ENCODE measurements at regions not wholly inside any gene's neighbourhood (a gene's known extent, or its start where the extent isn't known, plus 50 kb on each side); places are given as distances from the start of the nearest gene placed in this dataset.
A peak's percentile ranks its signal among the peaks of the same experiment; 100 is the strongest.

DNA sequence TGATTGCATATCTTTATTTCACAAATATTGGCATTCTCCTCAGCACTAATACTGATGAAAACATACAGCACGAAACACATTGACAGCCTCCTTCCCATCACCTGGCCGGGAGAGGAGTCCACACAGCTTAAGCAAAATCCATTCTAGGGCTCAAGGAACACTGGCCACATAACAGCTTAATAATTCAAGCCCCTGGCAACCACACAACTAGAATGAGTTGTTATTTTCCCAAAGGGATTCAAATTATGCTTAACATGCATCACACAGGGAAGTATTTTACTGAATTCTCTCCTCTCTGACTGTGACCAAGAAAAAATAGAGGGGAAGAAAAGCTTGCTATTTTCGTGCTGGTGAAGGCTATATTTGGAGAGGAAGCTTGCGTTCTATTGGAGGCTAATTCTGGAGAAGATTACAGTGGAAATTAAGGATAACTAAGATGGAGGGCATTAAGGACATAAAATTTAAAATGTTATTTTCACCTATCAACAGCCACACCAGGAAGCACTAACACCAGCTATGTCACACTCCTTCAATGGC, 198.5 kb downstream of the ADGRG6 start:
- DNase-seq: no peak

- DNase-seq: no peak
Measured at GRCh38 chr6:142501795-142502194, 200.0 kb downstream of the ADGRG6 start.

DNA sequence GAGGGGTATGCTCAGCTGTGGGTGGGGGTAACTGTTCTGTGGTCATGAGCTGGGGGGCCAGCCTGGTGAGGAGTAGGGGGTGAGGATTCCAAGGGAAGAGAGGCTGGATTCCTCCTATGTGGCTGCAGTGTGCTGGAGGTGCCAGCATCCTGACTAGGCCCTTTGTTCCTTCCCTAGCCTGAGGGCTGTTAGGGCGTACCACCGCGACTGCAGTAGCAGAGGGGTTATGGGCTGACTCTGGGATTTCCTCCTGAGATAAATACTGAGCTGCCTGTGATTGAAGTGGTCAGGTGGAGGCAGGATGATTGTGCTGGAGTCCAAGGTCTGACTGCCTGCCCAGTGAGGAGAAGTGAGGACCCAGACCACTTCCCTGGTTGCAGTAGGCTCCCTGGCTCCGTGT, 205.3 kb downstream of the ADGRG6 start:
- no peak for DNase-seq

DNA sequence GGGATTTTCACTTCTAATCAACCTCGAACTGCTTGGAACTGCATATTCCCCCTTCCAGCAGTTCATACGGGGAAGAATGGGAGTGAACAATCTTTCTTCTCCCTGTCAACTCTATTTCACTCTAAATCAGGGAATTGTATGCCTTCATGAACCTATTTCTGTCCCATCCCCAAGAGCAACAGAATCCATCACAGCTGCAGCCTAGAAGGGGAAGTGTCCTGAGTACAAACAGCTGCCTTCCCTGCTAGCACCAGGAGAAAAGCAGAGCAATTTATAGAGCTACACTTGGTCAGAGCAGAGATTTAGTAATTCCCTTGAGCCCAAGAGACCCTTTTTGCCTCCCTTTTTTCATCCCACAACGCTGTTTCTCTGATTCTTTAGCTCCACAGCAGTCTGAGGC, 208.4 kb downstream of the ADGRG6 start:
- no peak for DNase-seq

- DNase-seq: no peak
Measured at GRCh38 chr6:142518126-142518525, 216.3 kb downstream of the ADGRG6 start.

DNA sequence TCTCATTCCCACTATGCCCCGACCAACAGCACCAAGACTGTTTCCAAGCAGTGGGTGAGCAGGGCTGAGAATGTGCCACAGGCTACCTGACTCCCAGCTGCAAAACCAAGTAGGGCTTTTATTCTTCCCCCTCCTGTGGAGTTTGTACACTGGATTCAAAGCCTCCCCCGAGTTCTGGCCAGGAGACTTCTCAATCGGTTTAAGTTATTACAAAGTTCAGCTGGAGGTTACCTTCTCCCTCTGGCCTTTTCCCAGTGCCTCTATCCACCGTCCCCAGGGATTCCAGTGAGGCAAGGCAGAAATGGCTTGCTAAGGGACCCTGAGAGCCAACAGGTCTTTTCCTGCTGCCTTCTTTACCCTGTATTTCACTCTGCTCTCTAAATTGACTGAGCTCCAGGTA, 217.0 kb downstream of the ADGRG6 start:
- no peak for DNase-seq

DNA sequence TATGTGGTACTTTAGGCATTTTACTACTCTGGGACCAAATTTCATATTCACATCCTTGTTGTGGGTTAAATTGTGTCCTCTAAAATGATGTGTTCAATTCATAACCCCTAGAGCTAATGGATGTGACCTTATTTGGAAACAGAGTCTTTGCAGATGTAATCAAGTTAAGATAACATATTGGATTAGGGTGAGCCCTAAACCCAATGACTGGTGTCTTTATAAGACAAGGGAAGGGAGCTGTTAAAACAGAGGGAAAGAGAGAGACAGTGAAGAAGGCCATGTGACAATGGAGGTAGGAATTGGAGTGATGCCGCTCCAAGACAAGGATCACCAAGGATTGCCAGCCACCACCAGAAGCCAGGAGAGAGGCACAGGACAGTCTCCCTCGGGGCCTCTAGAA, 220.0 kb downstream of the ADGRG6 start:
- DNase-seq: no peak

GRCh38 chr6:142523515-142524375, 221.9 kb downstream of the ADGRG6 start:
- no peak for DNase-seq

DNA sequence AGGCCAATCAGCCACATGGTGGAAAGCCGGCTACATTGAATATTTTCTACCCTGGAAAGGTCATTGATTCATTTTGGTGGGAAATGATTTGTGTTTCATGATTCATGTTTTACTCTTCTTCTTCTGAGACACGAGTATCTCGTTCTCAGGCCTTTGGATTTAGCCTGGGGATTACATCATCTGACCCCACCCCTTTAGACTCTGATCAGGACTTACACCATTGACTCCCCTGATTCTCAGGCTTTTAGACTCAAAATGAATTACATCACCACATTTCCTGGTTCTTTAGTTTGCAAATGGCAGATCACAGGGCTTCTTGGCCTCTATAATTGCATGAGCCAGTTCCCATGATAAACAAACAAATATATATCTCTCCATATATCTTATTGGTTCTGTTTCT, 228.8 kb downstream of the ADGRG6 start:
- DNase-seq: no peak

DNA sequence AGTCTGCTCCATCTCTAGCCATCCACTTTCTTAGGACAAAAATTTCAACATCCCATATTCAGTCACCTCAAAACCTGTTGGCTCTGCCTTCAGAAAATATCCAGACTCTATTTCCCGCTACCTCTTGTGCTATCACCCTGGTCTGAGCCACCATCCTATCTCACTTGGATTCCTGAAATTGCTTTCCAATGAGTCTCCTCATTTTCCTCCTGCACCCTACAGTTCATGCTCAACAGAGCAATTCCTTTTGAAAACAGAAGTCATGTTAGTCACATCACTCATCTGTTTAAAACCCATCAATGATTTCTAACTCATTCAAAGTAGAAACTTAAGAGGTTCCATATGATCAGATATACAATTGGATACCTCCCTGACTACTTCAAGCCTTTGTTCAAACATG, 229.9 kb downstream of the ADGRG6 start:
- no peak for DNase-seq

- no peak for DNase-seq
Measured at GRCh38 chr6:142534076-142534475, 232.3 kb downstream of the ADGRG6 start.

GRCh38 chr6:142534484-142534883, 232.7 kb downstream of the ADGRG6 start:
- no peak for DNase-seq

- DNase-seq: no peak
Measured at GRCh38 chr6:142537612-142538478, 236.0 kb downstream of the ADGRG6 start.

DNA sequence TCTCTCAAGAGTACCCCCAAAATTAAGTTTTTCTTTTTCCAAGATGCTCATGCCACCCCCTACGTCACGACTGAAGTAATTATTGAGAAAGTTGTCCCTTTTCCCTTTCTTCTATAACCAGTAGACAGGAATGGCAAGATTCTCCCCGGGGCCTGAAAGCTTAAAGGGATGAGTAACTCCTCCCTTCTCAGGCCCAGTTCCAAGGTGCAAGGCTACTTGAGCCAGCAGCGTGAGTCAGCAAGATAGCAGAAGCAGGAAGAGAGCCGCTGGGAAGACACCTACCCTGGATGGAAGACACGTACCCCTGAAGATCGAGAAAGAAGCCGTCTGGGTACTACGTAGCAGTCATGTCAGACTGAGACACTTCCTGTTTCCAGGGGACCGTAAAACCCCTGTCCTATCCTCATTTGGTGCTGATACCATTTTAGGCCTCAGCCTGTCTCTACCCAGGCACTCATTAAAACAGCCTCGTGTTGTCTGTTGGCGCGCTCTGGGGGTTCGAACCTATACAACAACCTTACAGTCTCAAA, 241.0 kb downstream of the ADGRG6 start:
- DNase-seq: no peak

DNA sequence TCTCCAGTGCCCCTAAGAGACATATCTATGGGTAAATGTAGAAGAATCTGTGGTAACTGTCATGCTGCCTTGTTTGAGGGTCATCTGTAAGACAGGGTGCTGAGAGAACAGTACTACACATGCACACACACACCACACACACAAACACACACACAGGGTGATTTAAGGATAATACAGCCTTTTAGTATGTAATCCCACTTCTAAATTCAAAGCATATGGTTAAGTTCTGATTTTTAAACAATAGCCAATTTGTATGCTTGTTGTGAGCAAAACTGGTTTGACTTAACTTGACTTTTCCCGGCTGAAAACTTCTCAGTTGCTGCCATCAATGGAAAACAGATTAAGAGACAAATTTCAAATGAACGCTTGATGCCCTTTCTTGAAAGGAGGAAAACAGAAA, 241.8 kb downstream of the ADGRG6 start:
- DNase-seq: no peak

GRCh38 chr6:142544199-142544838, 242.5 kb downstream of the ADGRG6 start:
- DNase-seq: no peak

DNA sequence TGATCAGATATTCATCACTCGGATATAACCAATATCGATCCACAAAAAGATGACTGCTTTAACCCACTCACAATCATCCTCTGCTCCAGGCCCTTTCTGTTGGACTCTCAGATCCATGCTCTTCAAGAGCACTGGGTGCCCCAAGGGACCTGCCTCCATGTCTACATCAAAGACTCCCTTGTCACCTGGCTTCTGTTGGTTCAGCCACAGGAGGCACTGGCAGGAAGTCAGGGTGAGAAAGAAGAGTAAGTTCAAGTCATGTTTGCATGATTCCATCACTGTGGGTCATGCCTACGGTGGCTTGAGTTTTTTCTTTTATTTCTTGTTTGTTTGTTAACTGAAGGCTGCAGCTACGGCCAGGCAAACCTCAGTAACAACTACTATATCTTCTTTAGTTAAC, 243.3 kb downstream of the ADGRG6 start:
- DNase-seq: no peak

DNA sequence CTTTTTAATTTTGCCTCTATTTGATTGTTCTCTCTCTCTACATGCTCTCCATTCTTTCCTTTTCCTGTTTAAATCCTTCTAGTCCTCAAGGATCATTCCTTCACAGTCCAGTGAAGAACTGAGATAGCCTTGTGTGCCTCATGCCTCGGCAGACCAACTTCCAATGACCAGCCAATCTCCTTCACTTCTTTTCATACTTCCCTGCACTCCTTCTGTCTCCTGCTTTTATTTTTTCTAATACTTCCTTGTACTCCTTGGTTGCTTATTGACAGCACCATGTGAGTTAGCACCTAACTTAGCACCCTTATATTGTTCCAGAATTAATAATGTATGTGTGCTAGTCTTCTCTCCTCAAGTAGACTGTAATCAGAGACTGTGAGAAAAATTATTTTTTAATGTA, 246.8 kb downstream of the ADGRG6 start:
- no peak for DNase-seq

- no peak for DNase-seq
Measured at GRCh38 chr6:142550310-142551063, 248.7 kb downstream of the ADGRG6 start.

- peak; percentile 56 for DNase-seq
Measured at GRCh38 chr6:142551274-142551811, 249.5 kb downstream of the ADGRG6 start.

DNA sequence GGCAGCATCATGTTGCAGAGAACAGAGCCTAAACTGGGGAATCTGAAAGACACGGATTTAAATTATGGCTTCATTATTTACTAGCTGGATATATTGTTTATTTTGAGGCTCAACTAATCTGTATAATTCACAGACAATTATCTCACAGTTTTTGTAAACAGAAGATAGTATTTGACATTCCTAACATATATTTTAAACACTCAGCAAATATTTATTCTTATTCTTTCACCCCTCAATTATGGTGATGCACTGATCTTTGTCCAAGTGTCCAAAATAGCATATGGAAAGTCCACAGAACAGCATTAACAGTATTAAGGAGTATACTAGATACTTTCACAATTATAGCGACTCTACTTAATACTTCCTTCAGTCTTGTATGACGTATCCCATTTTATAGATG, 257.0 kb downstream of the ADGRG6 start:
- DNase-seq: no peak
